IPS DF 6.9 (cell line): ENCODE measurements at regions not wholly inside any gene's neighbourhood (a gene's known extent, or its start where the extent isn't known, plus 50 kb on each side); places are given as distances from the start of the nearest gene placed in this dataset.

Experiments used
- DNase-seq: peaks from one replicate; pipeline ENCODE4 v3.0.0-alpha.2; 2013; ENCODE audit warnings: low read depth, low spot score
- H3K27ac ChIP-seq: one replicate; pipeline ENCODE4 v1.5.1; 2013; ENCODE audit warnings: low read length, control low read depth
- H3K27me3 ChIP-seq: 2 replicates; pipeline ENCODE4 v1.6.1; 2013; ENCODE audit warnings: mild to moderate bottlenecking, low read length; ENCODE audit not compliant: control insufficient read depth, insufficient read depth
- H3K36me3 ChIP-seq: 2 replicates; pipeline ENCODE4 v1.6.1; 2013; ENCODE audit warnings: low read length; ENCODE audit not compliant: control insufficient read depth, insufficient read depth
- H3K4me1 ChIP-seq: 2 replicates; pipeline ENCODE4 v1.6.1; 2013; ENCODE audit warnings: low read length; ENCODE audit not compliant: control insufficient read depth, insufficient read depth
- H3K4me3 ChIP-seq: 2 replicates; pipeline ENCODE4 v1.5.1; 2013; ENCODE audit warnings: mild to moderate bottlenecking, low read length
- H3K9me3 ChIP-seq: 2 replicates; pipeline ENCODE4 v1.6.1; 2013; ENCODE audit warnings: low read length, inconsistent platforms; ENCODE audit not compliant: control insufficient read depth, insufficient read depth
- WGBS: extraction: QIAGEN DNeasy Blood & Tissue Kit; methylation state at CpG from one replicate; pipeline ENCODE4 v1.1.7; 2013; ENCODE audit warnings: mixed read lengths, missing lambda C conversion rate; ENCODE audit not compliant: insufficient read length, insufficient coverage; 5-methylcytosine and 5-hydroxymethylcytosine counted together

GRCh38 chr10:28858646-28859045 is 181.3 kb downstream of the BAMBI start:
- no peak for DNase-seq
- Histone ChIP-seq H3K4me1 (no peaks in the 10 kb centered on the region), H3K36me3 (no peaks in the 10 kb centered on the region), H3K27me3 (no peaks in the 10 kb centered on the region), H3K27ac (no peak overlapping the region), H3K9me3 (no peaks in the 10 kb centered on the region), H3K4me3 (no peak overlapping the region)
- WGBS = no CpG with 5 or more reads among the region's 2 CpGs

GRCh38 chr10:28859791-28860190 is 182.5 kb downstream of the BAMBI start:
- Histone ChIP-seq H3K36me3 (no peaks in the 10 kb centered on the region), H3K4me3 (no peak overlapping the region), H3K9me3 (no peaks in the 10 kb centered on the region), H3K27me3 (no peaks in the 10 kb centered on the region), H3K4me1 (no peaks in the 10 kb centered on the region), H3K27ac (no peak overlapping the region)
- DNase-seq = no peak
- WGBS = no CpG with 5 or more reads among the region's 5 CpGs

- H3K9me3 ChIP-seq = no peaks in the 10 kb centered on the region
- no peaks in the 10 kb centered on the region for H3K4me1 ChIP-seq
- no peak overlapping the region for H3K4me3 ChIP-seq
- H3K36me3 ChIP-seq = no peaks in the 10 kb centered on the region
- no CpG with 5 or more reads among the region's 2 CpGs for WGBS
- DNase-seq = no peak
- H3K27ac ChIP-seq = no peak overlapping the region
- no peaks in the 10 kb centered on the region for H3K27me3 ChIP-seq
These were observed 184.9 kb downstream of the BAMBI start for GRCh38 chr10:28862219-28862618.

GRCh38 chr10:28869606-28870201 is 192.4 kb downstream of the BAMBI start:
- Histone ChIP-seq H3K4me1 (no peaks in the 10 kb centered on the region), H3K27ac (no peak overlapping the region), H3K9me3 (no peaks in the 10 kb centered on the region), H3K36me3 (no peaks in the 10 kb centered on the region), H3K4me3 (no peak overlapping the region), H3K27me3 (no peaks in the 10 kb centered on the region)
- no CpG with 5 or more reads among the region's 5 CpGs for WGBS
- DNase-seq = no peak

GRCh38 chr10:28871665-28872064 is 194.3 kb downstream of the BAMBI start:
- H3K27me3 ChIP-seq = no peaks in the 10 kb centered on the region
- DNase-seq = no peak
- H3K36me3 ChIP-seq = no peaks in the 10 kb centered on the region
- H3K9me3 ChIP-seq = no peaks in the 10 kb centered on the region
- no peak overlapping the region for H3K27ac ChIP-seq
- WGBS = no CpG with 5 or more reads among the region's 4 CpGs
- H3K4me1 ChIP-seq = peaks cover 2% of the 10 kb centered on the region; the same call in 1 of the 2 replicates
- H3K4me3 ChIP-seq = no peak overlapping the region

- Histone ChIP-seq H3K36me3 (no peaks in the 10 kb centered on the region), H3K9me3 (no peaks in the 10 kb centered on the region), H3K4me1 (peaks cover 2% of the 10 kb centered on the region; the same call in 1 of the 2 replicates), H3K27ac (no peak overlapping the region), H3K27me3 (no peaks in the 10 kb centered on the region), H3K4me3 (no peak overlapping the region)
- no peak for DNase-seq
- no CpG with 5 or more reads among the region's 5 CpGs for WGBS
These were observed 195.4 kb downstream of the BAMBI start for GRCh38 chr10:28872587-28873165.

GRCh38 chr10:28873540-28873939 is 196.2 kb downstream of the BAMBI start:
- no peak for DNase-seq
- no peak overlapping the region for H3K4me3 ChIP-seq
- peaks cover 2% of the 10 kb centered on the region; the same call in 1 of the 2 replicates for H3K4me1 ChIP-seq
- no CpG with 5 or more reads among the region's 4 CpGs for WGBS
- no peaks in the 10 kb centered on the region for H3K9me3 ChIP-seq
- H3K27ac ChIP-seq = no peak overlapping the region
- H3K27me3 ChIP-seq = no peaks in the 10 kb centered on the region
- no peaks in the 10 kb centered on the region for H3K36me3 ChIP-seq

GRCh38 chr10:28874210-28874609 is 196.9 kb downstream of the BAMBI start:
- Histone ChIP-seq H3K4me3 (no peak overlapping the region), H3K27ac (no peak overlapping the region), H3K9me3 (no peaks in the 10 kb centered on the region), H3K4me1 (peaks cover 2% of the 10 kb centered on the region; the same call in 1 of the 2 replicates), H3K27me3 (no peaks in the 10 kb centered on the region), H3K36me3 (no peaks in the 10 kb centered on the region)
- DNase-seq = no peak
- WGBS = no CpG with 5 or more reads among the region's 1 CpG

- peak; percentile 4 for DNase-seq
- Histone ChIP-seq H3K27ac (no peak overlapping the region), H3K4me3 (no peak overlapping the region), H3K4me1 (peaks cover 2% of the 10 kb centered on the region; the same call in 1 of the 2 replicates), H3K36me3 (no peaks in the 10 kb centered on the region), H3K9me3 (no peaks in the 10 kb centered on the region), H3K27me3 (no peaks in the 10 kb centered on the region)
- WGBS = no CpG with 5 or more reads among the region's 14 CpGs
These were observed 198.3 kb downstream of the BAMBI start for GRCh38 chr10:28875549-28876081.

GRCh38 chr10:28878236-28878970 is 201.1 kb downstream of the BAMBI start:
- H3K9me3 ChIP-seq = no peaks in the 10 kb centered on the region
- H3K4me3 ChIP-seq = no peak overlapping the region
- no CpG with 5 or more reads among the region's 5 CpGs for WGBS
- H3K27me3 ChIP-seq = no peaks in the 10 kb centered on the region
- no peak overlapping the region for H3K27ac ChIP-seq
- peaks cover 2% of the 10 kb centered on the region; the same call in 1 of the 2 replicates for H3K4me1 ChIP-seq
- DNase-seq = no peak
- H3K36me3 ChIP-seq = no peaks in the 10 kb centered on the region
